GM12878 (cell line): ENCODE measurements at regions not wholly inside any gene's neighbourhood (a gene's known extent, or its start where the extent isn't known, plus 50 kb on each side); places are given as distances from the start of the nearest gene placed in this dataset.

Source experiments
- ATAC-seq: fragments of 200-7000 bp; cut with Tn5 transposase; 3 replicates; pipeline ENCODE4 v1.9.1; 2020; ENCODE audit warnings: mild to moderate bottlenecking, moderate library complexity
- BruUV-seq: library from RNA; stranded (reverse); fragments of 400-500 nt; replicated peaks from 2 replicates; lab custom pipeline; 2021; lab: Mats Ljungman, UMichigan
- CTCF ChIA-PET: fragments of 300-600 bp; sonication (Branson Sonifier 250); formaldehyde crosslinking; extraction: SDS; loops from one replicate; lab custom pipeline; 2021; ENCODE audit warnings: inconsistent platforms; lab: Yijun Ruan, JAX
- POLR2A ChIA-PET: fragments of 350-600 bp; formaldehyde crosslinking; extraction: SDS; loops from one replicate; lab custom pipeline; 2021; ENCODE audit warnings: inconsistent platforms; lab: Charles Lee
- RAD21 ChIA-PET: fragments of 300-600 bp; sonication (Branson Sonifier 250); formaldehyde crosslinking; loops from one replicate; lab custom pipeline; 2023; ENCODE audit warnings: antibody characterized with exemption; ENCODE audit not compliant: unreplicated experiment; lab: Charles Lee
- SMC1A ChIA-PET: fragments of 300-600 bp; sonication (Branson Sonifier 250); formaldehyde crosslinking; loops from one replicate; lab custom pipeline; 2023; ENCODE audit not compliant: unreplicated experiment, uncharacterized antibody; lab: Charles Lee
- DNase-seq: peaks from one replicate; pipeline ENCODE4 v3.0.0-alpha.2; 2011; ENCODE audit warnings: low read depth, low spot score
- FAIRE-seq: peaks from 3 replicates; lab custom pipeline; 2011; peaks lifted over from hg19 to GRCh38; lab: Jason Lieb, UNC
- H2AFZ ChIP-seq: 2 replicates; pipeline ENCODE4 v1.6.0; 2011; ENCODE audit warnings: low read depth, low read length, control low read depth; ENCODE audit not compliant: control insufficient read depth
- H3K27ac ChIP-seq: 2 replicates; pipeline ENCODE4 v1.5.1; 2011; ENCODE audit warnings: control low read depth; ENCODE audit not compliant: control insufficient read depth, insufficient read depth
- H3K27me3 ChIP-seq, 2 experiments: replicated peaks in 1 of 2; 2 replicates each; pipeline versions ENCODE4 v1.6.0 to v1.6.1; 2011; ENCODE audit warnings: low read length in 1 of 2; ENCODE audit not compliant: control insufficient read depth in 2 of 2, insufficient read depth in 2 of 2
- H3K36me3 ChIP-seq, 2 experiments: 2 replicates each; pipeline ENCODE4 v1.5.1; 2011; ENCODE audit warnings: low read length in 1 of 2; ENCODE audit not compliant: control insufficient read depth in 2 of 2, insufficient read depth in 2 of 2
- H3K4me1 ChIP-seq: 2 replicates; pipeline ENCODE4 v1.6.1; 2011; ENCODE audit warnings: mild to moderate bottlenecking, low read length, moderate library complexity, mixed read lengths; ENCODE audit not compliant: control insufficient read depth, insufficient read depth
- H3K4me2 ChIP-seq: 2 replicates; pipeline ENCODE4 v1.6.0; 2011; ENCODE audit warnings: control low read depth; ENCODE audit not compliant: control insufficient read depth, insufficient read depth
- H3K4me3 ChIP-seq: fragments of 200-600 bp; sonication (generic); 2 replicates; pipeline ENCODE4 v1.5.1; 2016
- H3K79me2 ChIP-seq: 2 replicates; pipeline ENCODE4 v1.6.0; 2011; ENCODE audit warnings: low read length; ENCODE audit not compliant: control insufficient read depth, insufficient read depth
- H3K9ac ChIP-seq: 2 replicates; pipeline ENCODE4 v1.8.0; 2011; ENCODE audit warnings: low read length, control low read depth, mixed read lengths; ENCODE audit not compliant: control insufficient read depth, insufficient read depth
- H3K9me3 ChIP-seq: replicated peaks from 3 replicates; pipeline ENCODE4 v1.5.1; 2011; ENCODE audit warnings: mild to moderate bottlenecking, low read length; ENCODE audit not compliant: control insufficient read depth, insufficient read depth
- H4K20me1 ChIP-seq: 2 replicates; pipeline ENCODE4 v1.6.0; 2011; ENCODE audit not compliant: control insufficient read depth, insufficient read depth
- HDAC2 ChIP-seq: fragments of 200-600 bp; sonication (generic); IDR thresholded peaks from 2 replicates; pipeline ENCODE4 v1.6.1; 2017
- NFIC ChIP-seq: IDR thresholded peaks from 2 replicates; pipeline ENCODE4 v1.6.1; 2012; ENCODE audit warnings: low read depth, mild to moderate bottlenecking, inconsistent platforms, low read length, moderate library complexity
- NRF1 ChIP-seq: conservative IDR thresholded peaks from 2 replicates; pipeline ENCODE4 v1.6.1; 2011; ENCODE audit warnings: mild to moderate bottlenecking, low read depth, low read length, improper control_type of control experiment
- TARDBP ChIP-seq: IDR thresholded peaks from 2 replicates; pipeline ENCODE4 v1.6.1; 2016; ENCODE audit warnings: borderline replicate concordance
- TBL1XR1 ChIP-seq: IDR thresholded peaks from 2 replicates; pipeline ENCODE4 v1.6.1; 2012; ENCODE audit warnings: low read depth, low read length, improper control_type of control experiment
- TCF7 ChIP-seq: IDR thresholded peaks from 2 replicates; pipeline ENCODE4 v1.6.1; 2014; ENCODE audit warnings: antibody characterized with exemption, borderline replicate concordance
- ZNF622 ChIP-seq: fragments of 450-650 bp; IDR thresholded peaks from 2 replicates; pipeline ENCODE4 v1.6.1; 2017; ENCODE audit warnings: mild to moderate bottlenecking, inconsistent platforms
- WGBS: methylation state at CpG from one replicate; pipeline ENCODE4 v1.1.6; 2016; ENCODE audit warnings: low lambda C conversion rate; ENCODE audit not compliant: insufficient replicate concordance, insufficient coverage; ENCODE audit errors: missing lambda C conversion rate; 5-methylcytosine and 5-hydroxymethylcytosine counted together
- in situ Hi-C: fragments of 300-500 bp; cut with MboI; formaldehyde crosslinking; loops from 9 replicates; pipeline ENCODE4 v1.14.3; 2018; ENCODE audit warnings: mixed read lengths
- intact Hi-C: fragments of 100-400 bp; cut with micrococcal nuclease; formaldehyde crosslinking; loops from one replicate; pipeline ENCODE4 v1.14.2; 2022; ENCODE audit not compliant: unreplicated experiment
- TF ChIP-seq, protein P1 (sequence below): fragments of 450-650 bp; formaldehyde crosslinking; IDR thresholded peaks from 2 replicates; pipeline ENCODE4 v1.4.0; 2022; ENCODE audit warnings: mild to moderate bottlenecking, moderate library complexity
- TF ChIP-seq, protein P2 (sequence below): fragments of 450-650 bp; IDR thresholded peaks from 2 replicates; pipeline ENCODE4 v1.6.1; 2017; ENCODE audit warnings: low read depth, mild to moderate bottlenecking, moderate library complexity
- TF ChIP-seq, protein P3 (sequence below): fragments of 450-650 bp; IDR thresholded peaks from 2 replicates; pipeline ENCODE4 v1.6.1; 2017; ENCODE audit warnings: mild to moderate bottlenecking
- TF ChIP-seq, protein P4 (sequence below): IDR thresholded peaks from 2 replicates; pipeline ENCODE4 v1.6.1; 2012; ENCODE audit warnings: low read depth, low read length, improper control_type of control experiment
- TF ChIP-seq, protein P5 (sequence below): fragments of 450-650 bp; IDR thresholded peaks from 2 replicates; pipeline ENCODE4 v1.6.1; 2016; ENCODE audit warnings: mild to moderate bottlenecking

DNA sequence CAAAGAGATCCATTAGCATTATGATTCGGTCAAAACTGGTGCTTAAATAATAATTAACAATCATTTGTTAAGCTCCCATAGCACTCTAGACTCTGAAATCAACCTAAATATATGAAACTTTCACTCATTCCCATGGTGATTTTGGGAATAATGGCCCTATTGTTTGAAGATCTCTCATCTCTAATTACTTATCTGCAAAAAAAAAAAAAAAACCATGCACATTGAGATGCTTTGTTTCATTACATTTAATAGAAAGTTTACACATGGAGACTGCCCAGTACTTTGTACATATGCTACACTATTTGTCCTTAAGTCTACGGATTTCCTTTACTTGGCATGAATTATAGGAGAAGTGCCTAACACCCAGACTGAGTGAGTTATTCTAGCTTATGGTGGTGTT lies 280.6 kb upstream of the MEOX2 start:
- TF ChIP-seq TBL1XR1 (no peak), TARDBP (no peak), TCF7 (no peak), NRF1 (no peak), NFIC (no peak), ZNF622 (no peak), HDAC2 (no peak)
- TF ChIP-seq, protein P1, sequence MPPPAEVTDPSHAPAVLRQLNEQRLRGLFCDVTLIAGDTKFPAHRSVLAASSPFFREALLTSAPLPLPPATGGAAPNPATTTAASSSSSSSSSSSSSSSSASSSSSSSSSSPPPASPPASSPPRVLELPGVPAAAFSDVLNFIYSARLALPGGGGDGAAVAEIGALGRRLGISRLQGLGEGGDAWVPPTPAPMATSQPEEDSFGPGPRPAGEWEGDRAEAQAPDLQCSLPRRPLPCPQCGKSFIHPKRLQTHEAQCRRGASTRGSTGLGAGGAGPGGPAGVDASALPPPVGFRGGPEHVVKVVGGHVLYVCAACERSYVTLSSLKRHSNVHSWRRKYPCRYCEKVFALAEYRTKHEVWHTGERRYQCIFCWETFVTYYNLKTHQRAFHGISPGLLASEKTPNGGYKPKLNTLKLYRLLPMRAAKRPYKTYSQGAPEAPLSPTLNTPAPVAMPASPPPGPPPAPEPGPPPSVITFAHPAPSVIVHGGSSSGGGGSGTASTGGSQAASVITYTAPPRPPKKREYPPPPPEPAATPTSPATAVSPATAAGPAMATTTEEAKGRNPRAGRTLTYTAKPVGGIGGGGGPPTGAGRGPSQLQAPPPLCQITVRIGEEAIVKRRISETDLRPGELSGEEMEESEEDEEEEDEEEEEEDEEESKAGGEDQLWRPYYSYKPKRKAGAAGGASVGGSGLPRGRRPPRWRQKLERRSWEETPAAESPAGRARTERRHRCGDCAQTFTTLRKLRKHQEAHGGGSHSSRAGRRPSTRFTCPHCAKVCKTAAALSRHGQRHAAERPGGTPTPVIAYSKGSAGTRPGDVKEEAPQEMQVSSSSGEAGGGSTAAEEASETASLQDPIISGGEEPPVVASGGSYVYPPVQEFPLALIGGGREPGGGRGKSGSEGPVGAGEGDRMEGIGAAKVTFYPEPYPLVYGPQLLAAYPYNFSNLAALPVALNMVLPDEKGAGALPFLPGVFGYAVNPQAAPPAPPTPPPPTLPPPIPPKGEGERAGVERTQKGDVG (CRISPR knock-in tag), result no peak
- TF ChIP-seq, protein P2, sequence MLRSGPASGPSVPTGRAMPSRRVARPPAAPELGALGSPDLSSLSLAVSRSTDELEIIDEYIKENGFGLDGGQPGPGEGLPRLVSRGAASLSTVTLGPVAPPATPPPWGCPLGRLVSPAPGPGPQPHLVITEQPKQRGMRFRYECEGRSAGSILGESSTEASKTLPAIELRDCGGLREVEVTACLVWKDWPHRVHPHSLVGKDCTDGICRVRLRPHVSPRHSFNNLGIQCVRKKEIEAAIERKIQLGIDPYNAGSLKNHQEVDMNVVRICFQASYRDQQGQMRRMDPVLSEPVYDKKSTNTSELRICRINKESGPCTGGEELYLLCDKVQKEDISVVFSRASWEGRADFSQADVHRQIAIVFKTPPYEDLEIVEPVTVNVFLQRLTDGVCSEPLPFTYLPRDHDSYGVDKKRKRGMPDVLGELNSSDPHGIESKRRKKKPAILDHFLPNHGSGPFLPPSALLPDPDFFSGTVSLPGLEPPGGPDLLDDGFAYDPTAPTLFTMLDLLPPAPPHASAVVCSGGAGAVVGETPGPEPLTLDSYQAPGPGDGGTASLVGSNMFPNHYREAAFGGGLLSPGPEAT, result no peak
- TF ChIP-seq, protein P3, sequence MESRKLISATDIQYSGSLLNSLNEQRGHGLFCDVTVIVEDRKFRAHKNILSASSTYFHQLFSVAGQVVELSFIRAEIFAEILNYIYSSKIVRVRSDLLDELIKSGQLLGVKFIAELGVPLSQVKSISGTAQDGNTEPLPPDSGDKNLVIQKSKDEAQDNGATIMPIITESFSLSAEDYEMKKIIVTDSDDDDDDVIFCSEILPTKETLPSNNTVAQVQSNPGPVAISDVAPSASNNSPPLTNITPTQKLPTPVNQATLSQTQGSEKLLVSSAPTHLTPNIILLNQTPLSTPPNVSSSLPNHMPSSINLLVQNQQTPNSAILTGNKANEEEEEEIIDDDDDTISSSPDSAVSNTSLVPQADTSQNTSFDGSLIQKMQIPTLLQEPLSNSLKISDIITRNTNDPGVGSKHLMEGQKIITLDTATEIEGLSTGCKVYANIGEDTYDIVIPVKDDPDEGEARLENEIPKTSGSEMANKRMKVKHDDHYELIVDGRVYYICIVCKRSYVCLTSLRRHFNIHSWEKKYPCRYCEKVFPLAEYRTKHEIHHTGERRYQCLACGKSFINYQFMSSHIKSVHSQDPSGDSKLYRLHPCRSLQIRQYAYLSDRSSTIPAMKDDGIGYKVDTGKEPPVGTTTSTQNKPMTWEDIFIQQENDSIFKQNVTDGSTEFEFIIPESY, result no peak
- TF ChIP-seq, protein P4, sequence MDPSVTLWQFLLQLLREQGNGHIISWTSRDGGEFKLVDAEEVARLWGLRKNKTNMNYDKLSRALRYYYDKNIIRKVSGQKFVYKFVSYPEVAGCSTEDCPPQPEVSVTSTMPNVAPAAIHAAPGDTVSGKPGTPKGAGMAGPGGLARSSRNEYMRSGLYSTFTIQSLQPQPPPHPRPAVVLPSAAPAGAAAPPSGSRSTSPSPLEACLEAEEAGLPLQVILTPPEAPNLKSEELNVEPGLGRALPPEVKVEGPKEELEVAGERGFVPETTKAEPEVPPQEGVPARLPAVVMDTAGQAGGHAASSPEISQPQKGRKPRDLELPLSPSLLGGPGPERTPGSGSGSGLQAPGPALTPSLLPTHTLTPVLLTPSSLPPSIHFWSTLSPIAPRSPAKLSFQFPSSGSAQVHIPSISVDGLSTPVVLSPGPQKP, result no peak
- TF ChIP-seq, protein P5, sequence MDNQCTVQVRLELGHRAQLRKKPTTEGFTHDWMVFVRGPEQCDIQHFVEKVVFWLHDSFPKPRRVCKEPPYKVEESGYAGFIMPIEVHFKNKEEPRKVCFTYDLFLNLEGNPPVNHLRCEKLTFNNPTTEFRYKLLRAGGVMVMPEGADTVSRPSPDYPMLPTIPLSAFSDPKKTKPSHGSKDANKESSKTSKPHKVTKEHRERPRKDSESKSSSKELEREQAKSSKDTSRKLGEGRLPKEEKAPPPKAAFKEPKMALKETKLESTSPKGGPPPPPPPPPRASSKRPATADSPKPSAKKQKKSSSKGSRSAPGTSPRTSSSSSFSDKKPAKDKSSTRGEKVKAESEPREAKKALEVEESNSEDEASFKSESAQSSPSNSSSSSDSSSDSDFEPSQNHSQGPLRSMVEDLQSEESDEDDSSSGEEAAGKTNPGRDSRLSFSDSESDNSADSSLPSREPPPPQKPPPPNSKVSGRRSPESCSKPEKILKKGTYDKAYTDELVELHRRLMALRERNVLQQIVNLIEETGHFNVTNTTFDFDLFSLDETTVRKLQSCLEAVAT, result no peak
- TF ChIP-seq, all 136 proteins: peak for 0
- H3K36me3 ChIP-seq, result no peaks in the 10 kb centered on the region
- H3K27ac ChIP-seq, result no peak overlapping the region
- H3K9ac ChIP-seq, result no peak overlapping the region
- in situ Hi-C loops, result no loop called here
- no peaks in the 10 kb centered on the region for H3K9me3 ChIP-seq
- no peak overlapping the region for H3K4me2 ChIP-seq
- ATAC-seq (no peak), DNase-seq (no peak), FAIRE-seq (no peak)
- no TSS peak for BruUV-seq
- no peak overlapping the region for H2AFZ ChIP-seq
- no peaks in the 10 kb centered on the region for H3K27me3 ChIP-seq
- ChIA-PET RAD21 (no interaction called here), CTCF (no interaction called here), SMC1A (no interaction called here), POLR2A (no interaction called here)
- no peaks in the 10 kb centered on the region for H3K4me1 ChIP-seq
- intact Hi-C loops, result no loop called here
- H4K20me1 ChIP-seq, result no peaks in the 10 kb centered on the region
- no peak overlapping the region for H3K4me3 ChIP-seq
- H3K79me2 ChIP-seq, result no peaks in the 10 kb centered on the region
- 20% methylated on average over 2 of the region's 2 CpGs for WGBS
